ENCODE measurements at regions not wholly inside any gene's neighbourhood (a gene's known extent, or its start where the extent isn't known, plus 50 kb on each side); places are given as distances from the start of the nearest gene placed in this dataset.

GRCh38 chr16:56140645-56141044 lies 50.6 kb upstream of the GNAO1 start:
- Histone ChIP-seq H3K4me3 (ENCODE audit: low read depth, low read length) (no peak overlapping the region), H3K27me3 (ENCODE audit: control insufficient read depth, insufficient read depth, low read length) (no peaks in the 10 kb centered on the region), H3K36me3 (ENCODE audit: control insufficient read depth, insufficient read depth, low read length) (no peaks in the 10 kb centered on the region), H3K4me1 (ENCODE audit: control insufficient read depth, insufficient read depth, low read length) (no peaks in the 10 kb centered on the region), H3K27ac (ENCODE audit: low read depth, low read length) (no peak overlapping the region), H3K9me3 (ENCODE audit: control insufficient read depth, insufficient read depth, low read length) (peaks cover 2% of the 10 kb centered on the region)
- no peak for DNase-seq (ENCODE audit: low read depth in 4 of 6, low spot score in 6 of 6)

- H3K27me3 ChIP-seq (ENCODE audit: control insufficient read depth, insufficient read depth, low read length), result no peaks in the 10 kb centered on the region
- H3K4me1 ChIP-seq (ENCODE audit: control insufficient read depth, insufficient read depth, low read length), result no peaks in the 10 kb centered on the region
- peaks cover 2% of the 10 kb centered on the region for H3K9me3 ChIP-seq (ENCODE audit: control insufficient read depth, insufficient read depth, low read length)
- H3K36me3 ChIP-seq (ENCODE audit: control insufficient read depth, insufficient read depth, low read length), result no peaks in the 10 kb centered on the region
- H3K4me3 ChIP-seq (ENCODE audit: low read depth, low read length), result no peak overlapping the region
- no peak for DNase-seq (ENCODE audit: low read depth in 4 of 6, low spot score in 6 of 6)
- H3K27ac ChIP-seq (ENCODE audit: low read depth, low read length), result no peak overlapping the region
- WGBS (ENCODE audit: insufficient coverage), result 88% methylated on average over 5 of the region's 5 CpGs
Observed at GRCh38 chr16:56137269-56137668, 54.0 kb upstream of the GNAO1 start.

- Histone ChIP-seq H3K36me3 (ENCODE audit: control insufficient read depth, insufficient read depth, low read length) (no peaks in the 10 kb centered on the region), H3K27ac (ENCODE audit: low read depth, low read length) (no peak overlapping the region), H3K9me3 (ENCODE audit: control insufficient read depth, insufficient read depth, low read length) (peaks cover 1% of the 10 kb centered on the region), H3K4me1 (ENCODE audit: control insufficient read depth, insufficient read depth, low read length) (no peaks in the 10 kb centered on the region), H3K4me3 (ENCODE audit: low read depth, low read length) (no peak overlapping the region), H3K27me3 (ENCODE audit: control insufficient read depth, insufficient read depth, low read length) (no peaks in the 10 kb centered on the region)
- 100% methylated on average over 1 of the region's 3 CpGs for WGBS (ENCODE audit: insufficient coverage)
- no peak for DNase-seq (ENCODE audit: low read depth in 4 of 6, low spot score in 6 of 6)
Observed at GRCh38 chr16:56136256-56136655, 55.0 kb upstream of the GNAO1 start.

GRCh38 chr16:56134790-56135189 lies 56.5 kb upstream of the GNAO1 start:
- Histone ChIP-seq H3K36me3 (ENCODE audit: control insufficient read depth, insufficient read depth, low read length) (no peaks in the 10 kb centered on the region), H3K9me3 (ENCODE audit: control insufficient read depth, insufficient read depth, low read length) (no peaks in the 10 kb centered on the region), H3K4me1 (ENCODE audit: control insufficient read depth, insufficient read depth, low read length) (no peaks in the 10 kb centered on the region), H3K27me3 (ENCODE audit: control insufficient read depth, insufficient read depth, low read length) (no peaks in the 10 kb centered on the region), H3K4me3 (ENCODE audit: low read depth, low read length) (no peak overlapping the region), H3K27ac (ENCODE audit: low read depth, low read length) (no peak overlapping the region)
- DNase-seq (ENCODE audit: low read depth in 4 of 6, low spot score in 6 of 6), result no peak
- no CpG with 5 or more reads among the region's 1 CpG for WGBS (ENCODE audit: insufficient coverage)

- 100% methylated on average over 1 of the region's 1 CpG for WGBS (ENCODE audit: insufficient coverage)
- no peak overlapping the region for H3K4me3 ChIP-seq (ENCODE audit: low read depth, low read length)
- DNase-seq (ENCODE audit: low read depth in 4 of 6, low spot score in 6 of 6), result no peak
- no peaks in the 10 kb centered on the region for H3K9me3 ChIP-seq (ENCODE audit: control insufficient read depth, insufficient read depth, low read length)
- H3K36me3 ChIP-seq (ENCODE audit: control insufficient read depth, insufficient read depth, low read length), result no peaks in the 10 kb centered on the region
- no peaks in the 10 kb centered on the region for H3K27me3 ChIP-seq (ENCODE audit: control insufficient read depth, insufficient read depth, low read length)
- no peak overlapping the region for H3K27ac ChIP-seq (ENCODE audit: low read depth, low read length)
- no peaks in the 10 kb centered on the region for H3K4me1 ChIP-seq (ENCODE audit: control insufficient read depth, insufficient read depth, low read length)
Observed at GRCh38 chr16:56125922-56126321, 65.4 kb upstream of the GNAO1 start.

- Histone ChIP-seq H3K9me3 (ENCODE audit: control insufficient read depth, insufficient read depth, low read length) (no peaks in the 10 kb centered on the region), H3K4me1 (ENCODE audit: control insufficient read depth, insufficient read depth, low read length) (no peaks in the 10 kb centered on the region), H3K27me3 (ENCODE audit: control insufficient read depth, insufficient read depth, low read length) (no peaks in the 10 kb centered on the region), H3K4me3 (ENCODE audit: low read depth, low read length) (no peak overlapping the region), H3K27ac (ENCODE audit: low read depth, low read length) (no peak overlapping the region), H3K36me3 (ENCODE audit: control insufficient read depth, insufficient read depth, low read length) (no peaks in the 10 kb centered on the region)
- no peak for DNase-seq (ENCODE audit: low read depth in 4 of 6, low spot score in 6 of 6)
- no CpG with 5 or more reads among the region's 2 CpGs for WGBS (ENCODE audit: insufficient coverage)
Observed at GRCh38 chr16:56122251-56122650, 69.0 kb upstream of the GNAO1 start.

GRCh38 chr16:56121156-56121500 lies 70.2 kb upstream of the GNAO1 start:
- Histone ChIP-seq H3K27ac (ENCODE audit: low read depth, low read length) (no peak overlapping the region), H3K36me3 (ENCODE audit: control insufficient read depth, insufficient read depth, low read length) (no peaks in the 10 kb centered on the region), H3K27me3 (ENCODE audit: control insufficient read depth, insufficient read depth, low read length) (no peaks in the 10 kb centered on the region), H3K4me1 (ENCODE audit: control insufficient read depth, insufficient read depth, low read length) (no peaks in the 10 kb centered on the region), H3K9me3 (ENCODE audit: control insufficient read depth, insufficient read depth, low read length) (no peaks in the 10 kb centered on the region), H3K4me3 (ENCODE audit: low read depth, low read length) (no peak overlapping the region)
- no CpG with 5 or more reads among the region's 2 CpGs for whole genome bisulfite sequencing (ENCODE audit: insufficient coverage)
- DNase-seq (ENCODE audit: low read depth in 4 of 6, low spot score in 6 of 6), result no peak

- Histone ChIP-seq H3K27ac (ENCODE audit: low read depth, low read length) (no peak overlapping the region), H3K27me3 (ENCODE audit: control insufficient read depth, insufficient read depth, low read length) (no peaks in the 10 kb centered on the region), H3K9me3 (ENCODE audit: control insufficient read depth, insufficient read depth, low read length) (no peaks in the 10 kb centered on the region), H3K4me1 (ENCODE audit: control insufficient read depth, insufficient read depth, low read length) (no peaks in the 10 kb centered on the region), H3K36me3 (ENCODE audit: control insufficient read depth, insufficient read depth, low read length) (no peaks in the 10 kb centered on the region), H3K4me3 (ENCODE audit: low read depth, low read length) (no peak overlapping the region)
- DNase-seq (ENCODE audit: low read depth in 4 of 6, low spot score in 6 of 6), result peak in 1 of 6 donors; percentile 54
- no CpG with 5 or more reads among the region's 3 CpGs for WGBS (ENCODE audit: insufficient coverage)
Observed at GRCh38 chr16:56120447-56121155, 70.7 kb upstream of the GNAO1 start.

GRCh38 chr16:56119133-56119532 lies 72.2 kb upstream of the GNAO1 start:
- H3K4me1 ChIP-seq (ENCODE audit: control insufficient read depth, insufficient read depth, low read length), result no peaks in the 10 kb centered on the region
- no peak for DNase-seq (ENCODE audit: low read depth in 4 of 6, low spot score in 6 of 6)
- H3K9me3 ChIP-seq (ENCODE audit: control insufficient read depth, insufficient read depth, low read length), result no peaks in the 10 kb centered on the region
- no peak overlapping the region for H3K4me3 ChIP-seq (ENCODE audit: low read depth, low read length)
- H3K27me3 ChIP-seq (ENCODE audit: control insufficient read depth, insufficient read depth, low read length), result no peaks in the 10 kb centered on the region
- no peaks in the 10 kb centered on the region for H3K36me3 ChIP-seq (ENCODE audit: control insufficient read depth, insufficient read depth, low read length)
- H3K27ac ChIP-seq (ENCODE audit: low read depth, low read length), result no peak overlapping the region
- no CpG with 5 or more reads among the region's 2 CpGs for WGBS (ENCODE audit: insufficient coverage)

- Histone ChIP-seq H3K36me3 (ENCODE audit: control insufficient read depth, insufficient read depth, low read length) (no peaks in the 10 kb centered on the region), H3K27ac (ENCODE audit: low read depth, low read length) (peak overlapping the region; percentile 8), H3K4me1 (ENCODE audit: control insufficient read depth, insufficient read depth, low read length) (no peaks in the 10 kb centered on the region), H3K4me3 (ENCODE audit: low read depth, low read length) (no peak overlapping the region), H3K9me3 (ENCODE audit: control insufficient read depth, insufficient read depth, low read length) (no peaks in the 10 kb centered on the region), H3K27me3 (ENCODE audit: control insufficient read depth, insufficient read depth, low read length) (no peaks in the 10 kb centered on the region)
- DNase-seq (ENCODE audit: low read depth in 4 of 6, low spot score in 6 of 6), result peak in 2 of 6 donors; percentile 23 to 31
- no CpG with 5 or more reads among the region's 1 CpG for WGBS (ENCODE audit: insufficient coverage)
Observed at GRCh38 chr16:56116577-56116964, 74.7 kb upstream of the GNAO1 start.
